KBM-7 (cell line): ENCODE measurements at regions not wholly inside any gene's neighbourhood (a gene's known extent, or its start where the extent isn't known, plus 50 kb on each side); places are given as distances from the start of the nearest gene placed in this dataset.
"Not testable (repeated sequence)": the region's sequence is repeated elsewhere in the genome, so short reads cannot be mapped to it uniquely, and the experiment has no call there.

Experiments
- DNase-seq: peaks from one replicate; pipeline ENCODE4 v3.0.0-alpha.2; 2015
- in situ Hi-C: fragments of 300-500 bp; cut with MboI; formaldehyde crosslinking; loops from 2 replicates; pipeline ENCODE4 v1.14.3; 2020; ENCODE audit warnings: low sequenced_read_pairs, low pct_unique_long_range_greater_than_20kb, mixed read lengths

- in situ Hi-C loops, DNase-seq: not testable (repeated sequence)
Observed at GRCh38 chr5:134471858-134472449, 53.5 kb upstream of the JADE2 start.

GRCh38 chr5:134468921-134469400 is 56.5 kb upstream of the JADE2 start:
- DNase-seq: no peak
- in situ Hi-C loops: no loop called here

GRCh38 chr5:134467231-134467630 is 55.5 kb upstream of the CDKN2AIPNL start:
- in situ Hi-C loops: no loop called here
- no peak for DNase-seq

DNA sequence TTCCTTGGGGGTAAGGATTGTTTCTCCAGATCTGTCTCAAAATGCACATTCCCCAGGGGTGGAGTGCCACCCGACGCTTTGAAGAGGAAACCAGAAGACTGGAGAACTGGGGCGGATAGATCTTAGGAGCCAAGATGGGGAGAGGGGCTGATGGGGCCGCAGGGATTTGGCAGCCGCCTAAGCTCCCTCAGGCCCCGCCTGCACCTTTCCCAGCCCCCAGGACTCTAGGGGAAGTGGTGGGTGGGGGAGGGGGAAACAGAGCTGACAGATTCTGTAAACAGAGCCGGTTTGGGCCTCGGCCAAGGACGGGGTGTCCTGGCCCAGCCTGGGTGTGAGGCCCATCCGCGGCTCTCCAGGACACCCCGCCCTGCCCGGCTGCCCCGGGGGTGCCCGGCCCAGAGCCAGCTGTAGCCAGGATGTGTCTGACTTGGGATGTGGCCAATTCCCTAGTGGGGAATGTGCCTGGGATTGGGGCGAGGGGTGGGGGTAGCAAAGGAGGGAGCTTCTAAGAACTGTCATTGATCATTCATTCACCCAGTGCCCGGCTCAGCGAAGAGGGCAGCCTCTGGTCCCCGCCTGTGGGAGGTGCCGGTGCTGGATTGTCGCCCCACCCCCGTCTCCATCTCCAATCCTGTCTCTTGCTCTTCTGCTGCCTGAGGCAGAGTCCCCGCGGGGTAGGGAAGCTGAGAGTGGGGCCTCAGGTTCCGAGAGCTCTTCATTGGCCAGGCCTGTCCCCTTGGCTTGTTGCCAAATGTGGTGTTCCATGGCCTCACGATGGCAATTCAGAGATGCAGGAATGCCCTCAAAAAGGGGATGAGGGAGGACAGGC is 54.8 kb upstream of the CDKN2AIPNL start:
- peak; percentile 88 for DNase-seq
- in situ Hi-C loops: no loop called here

DNA sequence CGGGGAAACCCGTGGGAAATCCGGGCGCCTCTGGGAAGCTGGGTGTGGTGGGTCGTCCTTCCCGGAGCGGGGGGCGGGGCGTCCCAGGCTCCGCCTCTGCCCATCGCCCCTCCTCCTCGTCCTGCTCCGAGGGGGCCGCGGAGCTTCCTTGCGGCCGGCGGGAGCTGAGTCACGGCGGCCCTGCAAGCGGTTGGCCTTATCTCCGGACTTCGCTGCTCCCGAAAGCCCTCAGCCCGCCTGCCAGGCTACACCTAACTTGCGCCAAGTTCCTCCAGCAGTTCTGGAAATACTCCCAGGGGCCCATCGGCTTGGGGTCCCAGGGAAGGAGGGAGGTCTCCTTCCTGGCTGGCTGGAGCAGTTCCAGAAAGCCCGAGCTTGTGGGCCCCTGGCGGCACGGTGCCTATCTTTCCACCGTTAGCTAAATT is 54.1 kb upstream of the CDKN2AIPNL start:
- in situ Hi-C loops: no loop called here
- DNase-seq: peak; percentile 90

DNA sequence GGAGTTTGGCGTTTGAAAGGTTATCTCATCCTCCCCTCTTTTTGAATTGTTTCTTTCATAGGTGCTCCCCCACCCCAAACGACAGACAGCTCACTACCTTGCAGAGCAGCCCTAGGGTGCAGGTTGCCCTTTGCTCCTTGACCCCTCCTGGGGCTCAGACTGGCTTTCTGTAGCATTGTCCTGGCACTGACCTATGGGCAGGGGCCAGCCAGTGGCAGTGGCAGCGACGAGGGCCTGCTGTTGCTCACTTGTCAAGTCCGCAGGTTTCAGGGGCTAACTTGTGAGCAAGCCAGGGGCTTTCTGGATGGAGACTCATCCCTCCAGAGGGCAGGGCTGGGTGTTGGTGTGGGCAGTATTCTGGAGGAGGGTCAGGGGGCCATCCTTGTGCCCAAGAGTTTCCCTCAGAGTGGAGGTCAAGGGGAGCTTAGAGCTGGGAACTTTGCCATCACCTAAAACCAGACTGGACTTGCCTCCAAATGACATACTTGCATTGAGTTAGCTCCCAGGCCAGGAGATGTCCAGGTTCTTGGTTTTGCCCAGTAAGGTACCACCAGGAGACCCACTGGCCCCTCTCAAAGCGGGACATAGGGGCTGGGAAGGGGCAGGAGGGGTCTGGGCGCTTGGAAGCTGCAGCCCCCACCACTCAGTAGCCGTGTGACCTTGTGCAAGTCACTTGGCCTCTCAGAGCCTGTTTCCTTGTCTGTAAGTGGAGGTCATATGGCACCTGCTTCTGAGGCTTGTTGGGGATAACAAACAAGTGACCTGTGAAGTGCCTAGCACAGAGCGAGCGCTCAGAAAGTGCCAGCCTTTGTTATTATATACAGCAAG is 53.5 kb upstream of the CDKN2AIPNL start:
- in situ Hi-C loops: no loop called here
- no peak for DNase-seq

- DNase-seq: peak; percentile 26
- in situ Hi-C loops: no loop called here
Observed at GRCh38 chr5:134463991-134464760, 52.5 kb upstream of the CDKN2AIPNL start.

DNA sequence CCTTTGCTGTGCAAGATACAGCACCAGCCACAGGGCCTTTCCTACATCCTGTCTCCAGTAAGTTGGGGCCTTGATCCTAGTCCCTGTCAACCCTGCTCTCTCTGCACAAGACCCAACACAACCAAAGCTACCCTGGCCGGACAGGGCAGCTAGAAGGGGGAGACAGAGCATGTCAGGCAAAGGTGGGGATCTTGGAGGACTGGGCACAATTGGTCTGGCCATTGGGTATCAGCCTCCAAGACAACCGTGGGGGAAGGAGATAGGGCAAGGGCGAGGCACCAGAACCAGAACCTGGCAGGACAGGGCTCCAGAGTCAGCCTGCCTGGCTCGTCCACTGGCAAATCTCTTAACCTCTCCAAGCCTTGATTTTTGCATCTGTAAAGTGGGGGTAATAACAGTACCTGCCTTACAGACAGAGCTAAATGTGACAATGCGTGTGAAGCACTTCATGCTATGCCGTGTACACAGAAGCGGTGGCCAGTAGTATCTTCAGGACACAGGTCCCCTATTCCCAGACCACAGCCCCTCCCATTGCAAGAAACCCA is 51.6 kb upstream of the CDKN2AIPNL start:
- in situ Hi-C loops: no loop called here
- no peak for DNase-seq

DNA sequence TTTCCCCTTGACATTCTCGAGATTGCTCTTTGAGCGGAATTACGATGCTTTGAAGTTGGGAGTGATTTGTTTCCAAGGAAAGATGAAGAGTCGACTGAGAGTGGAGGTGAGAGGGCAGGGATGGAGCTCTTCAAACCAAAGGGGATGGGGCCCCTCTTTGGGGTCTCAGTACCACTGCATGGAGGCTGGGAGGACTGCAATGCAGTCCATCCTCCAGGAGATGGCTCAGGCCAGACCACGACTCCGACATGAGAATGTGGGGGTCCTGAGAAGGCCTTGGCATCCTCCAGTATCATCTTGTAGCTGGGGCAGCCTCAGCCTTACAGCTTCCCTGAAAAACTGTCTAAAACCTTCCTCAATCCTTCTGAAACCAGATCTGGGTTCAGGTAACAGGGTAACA is 51.1 kb upstream of the CDKN2AIPNL start:
- no peak for DNase-seq
- in situ Hi-C loops: no loop called here

DNA sequence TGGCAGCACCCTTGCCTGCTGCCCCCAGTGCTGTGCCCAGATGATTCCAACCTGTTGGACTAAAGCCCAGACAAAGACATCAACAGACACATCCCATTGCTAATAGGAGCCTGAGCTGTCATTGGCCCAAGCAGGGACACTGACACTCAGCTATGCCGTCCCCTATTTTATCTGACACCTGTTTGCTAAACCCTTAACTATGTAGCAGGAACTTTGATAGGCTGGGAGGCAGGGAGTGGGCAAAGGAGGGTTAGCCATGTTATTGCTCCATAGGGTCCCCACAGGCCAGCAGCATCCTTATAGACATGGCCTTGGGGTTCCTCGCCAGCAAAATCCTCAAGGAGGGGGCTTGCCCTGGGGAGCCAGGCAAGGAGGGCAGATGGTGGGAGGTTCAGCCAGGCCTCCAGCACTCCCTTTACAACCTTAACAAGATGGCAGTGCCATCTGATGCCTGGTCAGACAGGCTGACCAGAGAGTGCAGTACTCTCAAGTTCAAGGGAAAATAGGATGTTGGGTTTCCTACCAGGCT is 50.4 kb upstream of the CDKN2AIPNL start:
- in situ Hi-C loops: no loop called here
- no peak for DNase-seq
